ENCODE measurements at regions not wholly inside any gene's neighbourhood (a gene's known extent, or its start where the extent isn't known, plus 50 kb on each side); places are given as distances from the start of the nearest gene placed in this dataset.

DNA sequence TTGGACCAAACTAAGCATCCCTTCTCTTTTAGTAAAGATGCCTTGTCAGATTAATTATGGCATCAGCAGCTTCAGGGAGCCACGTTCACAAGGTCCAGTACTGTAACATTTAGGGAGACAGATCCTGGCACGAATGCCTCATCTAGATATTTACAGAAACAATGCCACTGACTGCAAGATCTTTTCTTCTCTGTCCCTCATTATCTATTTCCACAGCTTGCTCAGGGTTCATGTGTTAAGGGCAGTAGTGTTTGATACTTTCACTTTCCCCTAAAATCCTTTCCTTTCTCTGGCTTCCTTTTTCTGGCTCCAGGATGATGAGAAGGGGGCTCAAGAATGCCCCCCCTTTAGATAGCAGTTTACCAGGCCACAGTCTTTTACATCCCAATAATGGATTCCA, 393.9 kb downstream of the BCL11A start:
- no peak overlapping the region for H3K4me3 ChIP-seq (ENCODE audit: low read depth, low read length)
- TF ChIP-seq, protein P1, sequence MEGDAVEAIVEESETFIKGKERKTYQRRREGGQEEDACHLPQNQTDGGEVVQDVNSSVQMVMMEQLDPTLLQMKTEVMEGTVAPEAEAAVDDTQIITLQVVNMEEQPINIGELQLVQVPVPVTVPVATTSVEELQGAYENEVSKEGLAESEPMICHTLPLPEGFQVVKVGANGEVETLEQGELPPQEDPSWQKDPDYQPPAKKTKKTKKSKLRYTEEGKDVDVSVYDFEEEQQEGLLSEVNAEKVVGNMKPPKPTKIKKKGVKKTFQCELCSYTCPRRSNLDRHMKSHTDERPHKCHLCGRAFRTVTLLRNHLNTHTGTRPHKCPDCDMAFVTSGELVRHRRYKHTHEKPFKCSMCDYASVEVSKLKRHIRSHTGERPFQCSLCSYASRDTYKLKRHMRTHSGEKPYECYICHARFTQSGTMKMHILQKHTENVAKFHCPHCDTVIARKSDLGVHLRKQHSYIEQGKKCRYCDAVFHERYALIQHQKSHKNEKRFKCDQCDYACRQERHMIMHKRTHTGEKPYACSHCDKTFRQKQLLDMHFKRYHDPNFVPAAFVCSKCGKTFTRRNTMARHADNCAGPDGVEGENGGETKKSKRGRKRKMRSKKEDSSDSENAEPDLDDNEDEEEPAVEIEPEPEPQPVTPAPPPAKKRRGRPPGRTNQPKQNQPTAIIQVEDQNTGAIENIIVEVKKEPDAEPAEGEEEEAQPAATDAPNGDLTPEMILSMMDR (IDR thresholded peaks at IDR 0.05; ENCODE audit: low read depth, low read length), result no peak

DNA sequence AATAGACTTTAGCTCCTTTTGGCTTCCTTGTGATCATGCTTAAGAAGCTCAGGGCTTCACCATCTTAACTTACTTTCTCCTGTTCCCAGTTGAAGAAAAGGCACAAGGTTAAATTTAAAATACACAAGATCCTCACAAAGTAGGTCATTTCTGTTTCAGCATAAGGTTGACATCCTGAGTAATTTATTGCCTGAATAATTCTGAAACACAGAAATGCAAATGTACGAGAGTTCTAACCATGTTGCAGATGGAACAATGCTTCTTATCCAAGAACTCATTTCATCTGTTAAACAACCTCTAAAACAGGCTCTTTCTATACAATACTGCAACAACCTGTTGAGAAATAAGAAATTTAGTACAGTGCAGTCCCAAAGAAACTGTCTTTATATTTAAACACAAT, 395.2 kb downstream of the BCL11A start:
- no peak overlapping the region for H3K4me3 ChIP-seq (ENCODE audit: low read depth, low read length)
- TF ChIP-seq, protein P1 (IDR thresholded peaks at IDR 0.05; ENCODE audit: low read depth, low read length), result no peak

DNA sequence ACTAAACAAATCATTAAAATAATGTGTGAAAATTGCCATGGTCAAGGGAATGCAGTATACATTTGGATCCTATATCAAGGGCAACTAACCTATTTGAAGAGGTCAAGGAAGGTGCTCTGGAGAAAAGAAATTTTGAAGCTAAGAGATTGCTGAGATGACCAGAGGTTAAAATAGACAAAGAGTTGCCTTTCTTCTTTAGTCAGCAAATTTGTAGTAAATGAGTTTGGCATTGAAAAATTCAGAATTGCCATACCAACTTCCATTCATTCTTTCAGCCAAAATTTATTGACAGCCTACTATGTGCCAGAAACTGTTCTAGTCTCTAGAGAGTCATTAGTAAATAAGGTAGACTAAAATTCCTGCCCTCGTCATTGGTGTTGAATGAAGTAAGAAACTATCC, 396.2 kb downstream of the BCL11A start:
- TF ChIP-seq, protein P1 (IDR thresholded peaks at IDR 0.05; ENCODE audit: low read depth, low read length), result no peak
- H3K4me3 ChIP-seq (ENCODE audit: low read depth, low read length), result no peak overlapping the region

DNA sequence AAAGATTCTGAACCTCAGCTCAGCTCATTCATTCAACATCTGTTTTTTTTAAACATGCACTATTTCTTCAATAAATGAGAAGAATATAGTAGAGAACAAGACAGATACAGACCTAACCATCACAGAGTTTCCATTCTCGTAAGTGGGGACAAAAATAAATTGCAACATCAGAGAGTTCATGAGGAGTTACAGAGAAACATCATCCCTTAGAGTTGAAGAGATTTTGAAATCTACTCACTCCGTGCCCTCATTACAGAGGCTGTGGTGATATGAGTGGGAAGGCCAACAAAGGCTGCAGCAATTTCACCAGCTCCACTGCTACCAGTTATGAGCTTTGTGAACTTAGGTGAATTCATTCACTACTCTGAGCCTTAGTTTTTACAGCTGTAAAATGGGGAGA, 399.3 kb downstream of the BCL11A start:
- TF ChIP-seq, protein P1 (IDR thresholded peaks at IDR 0.05; ENCODE audit: low read depth, low read length), result no peak

DNA sequence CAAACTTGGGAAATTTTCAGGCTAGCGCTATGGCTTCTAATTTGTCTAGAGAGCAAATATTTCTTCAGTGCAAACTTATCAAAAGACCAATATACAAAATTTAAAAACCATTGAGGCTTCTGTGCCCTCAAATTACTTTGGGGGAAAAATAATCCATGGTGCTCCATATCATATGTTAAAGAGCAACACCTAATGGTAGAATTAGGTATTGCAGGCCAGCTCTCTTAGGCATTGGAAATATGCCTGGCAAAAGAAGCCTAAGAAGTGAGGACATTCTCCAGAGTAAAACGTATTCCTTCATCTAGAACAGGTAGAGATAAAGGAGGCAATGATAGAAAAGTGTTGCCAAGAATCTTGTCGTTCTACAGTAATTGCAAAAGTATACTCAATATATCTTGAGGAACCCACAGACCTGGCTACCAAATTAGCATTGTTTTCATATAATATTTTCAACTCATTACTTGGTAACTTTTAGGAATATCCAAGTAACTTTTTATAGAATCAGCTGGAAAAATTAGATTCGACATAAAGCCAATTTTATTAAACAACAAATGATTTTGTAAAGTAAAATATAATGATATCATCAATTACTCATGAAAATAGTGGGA, 401.1 kb downstream of the BCL11A start:
- TF ChIP-seq, protein P1 (IDR thresholded peaks at IDR 0.05; ENCODE audit: low read depth, low read length), result peak; percentile 62
- no peak overlapping the region for H3K4me3 ChIP-seq (ENCODE audit: low read depth, low read length)

More for the DNA sequence above, 399.3 kb downstream of the BCL11A start:
- no peak overlapping the region for H3K4me3 ChIP-seq (ENCODE audit: low read depth, low read length)

DNA sequence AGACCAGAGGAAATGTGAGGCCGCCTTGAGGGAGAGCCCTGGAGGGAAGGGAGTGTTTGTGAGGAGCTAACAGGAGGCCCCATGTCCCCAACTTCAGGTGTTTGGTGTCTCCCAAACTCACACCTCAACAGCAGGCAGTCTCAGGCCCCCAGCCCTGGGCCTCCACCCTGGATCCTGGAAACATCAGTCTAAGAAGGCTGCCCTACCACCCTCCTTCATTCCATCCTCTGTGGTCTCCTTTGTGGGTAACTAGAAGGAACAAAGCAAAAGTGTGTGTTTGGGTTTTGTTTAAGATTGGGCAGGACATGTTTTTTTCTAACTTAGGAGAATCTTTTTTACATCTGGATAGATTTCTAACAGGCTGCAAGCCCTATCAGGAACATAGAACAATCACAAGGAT, 404.3 kb downstream of the BCL11A start:
- H3K4me3 ChIP-seq (ENCODE audit: low read depth, low read length), result no peak overlapping the region
- TF ChIP-seq, protein P1 (IDR thresholded peaks at IDR 0.05; ENCODE audit: low read depth, low read length), result no peak

DNA sequence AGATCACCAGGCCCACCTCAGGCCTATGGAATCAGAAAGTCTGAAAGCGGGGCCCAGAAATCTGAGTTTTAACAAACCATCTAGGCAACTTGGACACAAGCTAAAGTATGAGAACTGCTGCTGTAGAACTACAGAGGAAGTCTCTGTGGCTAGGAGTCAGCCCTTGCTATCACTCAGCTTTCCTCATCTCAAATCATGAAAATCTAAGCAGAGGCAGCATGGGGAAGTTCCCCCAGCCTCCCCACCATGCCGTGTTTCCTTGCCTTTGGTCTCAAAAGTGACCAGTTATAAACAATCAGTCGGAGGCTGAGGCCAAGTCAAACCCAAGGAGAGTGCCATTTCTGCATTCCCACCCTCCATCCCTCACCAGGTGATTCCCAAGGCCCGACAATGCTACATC, 404.7 kb downstream of the BCL11A start:
- TF ChIP-seq, protein P1 (IDR thresholded peaks at IDR 0.05; ENCODE audit: low read depth, low read length), result no peak
- H3K4me3 ChIP-seq (ENCODE audit: low read depth, low read length), result no peak overlapping the region

Measured in WI38 (cell line).